SK-N-SH (cell line): ENCODE measurements at regions not wholly inside any gene's neighbourhood (a gene's known extent, or its start where the extent isn't known, plus 50 kb on each side); places are given as distances from the start of the nearest gene placed in this dataset.

Source experiments
- CTCF ChIP-seq: fragments of 200-600 bp; sonication (generic); IDR thresholded peaks from 2 replicates; pipeline ENCODE4 v1.6.1; 2017; ENCODE audit warnings: antibody characterized with exemption, mild to moderate bottlenecking, moderate library complexity
- EP300 ChIP-seq, 2 experiments: IDR thresholded peaks; 2 replicates each; pipeline versions ENCODE4 v1.4.0 to v1.6.1; 2012; ENCODE audit warnings: borderline replicate concordance in 1 of 2, low read depth in 1 of 2, low read length in 1 of 2
- EZH2phosphoT487 ChIP-seq: fragments of 200-600 bp; sonication (generic); IDR thresholded peaks from 2 replicates; pipeline ENCODE4 v1.6.1; 2017; ENCODE audit warnings: low read depth, mixed run types, mild to moderate bottlenecking, antibody characterized with exemption, moderate library complexity, borderline replicate concordance
- GABPA ChIP-seq: IDR thresholded peaks from 2 replicates; pipeline ENCODE4 v1.4.0; 2012; ENCODE audit warnings: low read depth, mild to moderate bottlenecking
- MEF2A ChIP-seq: IDR thresholded peaks from 2 replicates; pipeline ENCODE4 v1.4.0; 2012; ENCODE audit warnings: low read depth, borderline replicate concordance
- POLR2AphosphoS5 ChIP-seq: IDR thresholded peaks from 2 replicates; pipeline ENCODE4 v1.6.1; 2012; ENCODE audit warnings: low read depth, low read length
- RXRA ChIP-seq: IDR thresholded peaks from 2 replicates; pipeline ENCODE4 v1.4.0; 2012; ENCODE audit warnings: low read depth, mild to moderate bottlenecking, borderline replicate concordance
- TAF1 ChIP-seq: IDR thresholded peaks from 2 replicates; pipeline ENCODE4 v1.6.1; 2012; ENCODE audit warnings: low read depth, mild to moderate bottlenecking, low read length, moderate library complexity, borderline replicate concordance
- TCF12 ChIP-seq: IDR thresholded peaks from 2 replicates; pipeline ENCODE4 v1.4.0; 2012
- YY1 ChIP-seq: IDR thresholded peaks from 2 replicates; pipeline ENCODE4 v1.4.0; 2012; ENCODE audit warnings: low read depth, mild to moderate bottlenecking
- TF ChIP-seq, protein P1 (sequence below): fragments of 150-350 bp; IDR thresholded peaks from 2 replicates; pipeline ENCODE4 v1.6.1; 2017; ENCODE audit warnings: antibody characterized with exemption, low read length, low read depth, borderline replicate concordance
- TF ChIP-seq, protein P2 (sequence below): IDR thresholded peaks from 2 replicates; pipeline ENCODE4 v1.4.0; 2012; ENCODE audit warnings: low read depth
- TF ChIP-seq, protein P3 (sequence below): IDR thresholded peaks from 2 replicates; pipeline ENCODE4; 2012

DNA sequence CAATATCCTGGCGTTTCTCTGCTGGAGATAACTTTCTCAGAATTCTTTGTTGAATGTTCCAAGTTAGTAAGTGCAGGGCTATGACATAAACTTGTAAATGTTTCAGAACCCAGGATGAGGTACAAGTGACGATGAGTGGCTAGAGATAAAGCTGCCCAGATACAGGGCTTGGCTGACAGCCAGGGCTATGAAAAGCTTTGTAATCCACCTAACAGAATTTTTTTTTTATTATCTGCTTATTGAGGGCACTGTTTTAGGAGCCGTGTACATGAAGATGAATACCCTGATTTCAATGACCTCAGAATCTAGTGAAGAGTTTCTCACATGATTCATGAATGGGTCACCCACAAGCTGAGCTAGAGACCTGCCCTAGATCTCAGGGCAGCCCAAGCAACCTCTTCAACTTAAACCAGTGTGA is 431.4 kb downstream of the DIPK2A start:
- TF ChIP-seq CTCF (no peak), TCF12 (no peak), POLR2AphosphoS5 (no peak), EP300 (IDR thresholded peaks at IDR 0.05; ENCODE audit: borderline replicate concordance in 1 of 2, low read depth in 1 of 2, low read length in 1 of 2) (no peak), RXRA (no peak), TAF1 (no peak), GABPA (no peak), EZH2phosphoT487 (no peak), MEF2A (no peak), YY1 (no peak)
- TF ChIP-seq, protein P1, sequence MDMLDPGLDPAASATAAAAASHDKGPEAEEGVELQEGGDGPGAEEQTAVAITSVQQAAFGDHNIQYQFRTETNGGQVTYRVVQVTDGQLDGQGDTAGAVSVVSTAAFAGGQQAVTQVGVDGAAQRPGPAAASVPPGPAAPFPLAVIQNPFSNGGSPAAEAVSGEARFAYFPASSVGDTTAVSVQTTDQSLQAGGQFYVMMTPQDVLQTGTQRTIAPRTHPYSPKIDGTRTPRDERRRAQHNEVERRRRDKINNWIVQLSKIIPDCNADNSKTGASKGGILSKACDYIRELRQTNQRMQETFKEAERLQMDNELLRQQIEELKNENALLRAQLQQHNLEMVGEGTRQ = no peak
- TF ChIP-seq, protein P2, sequence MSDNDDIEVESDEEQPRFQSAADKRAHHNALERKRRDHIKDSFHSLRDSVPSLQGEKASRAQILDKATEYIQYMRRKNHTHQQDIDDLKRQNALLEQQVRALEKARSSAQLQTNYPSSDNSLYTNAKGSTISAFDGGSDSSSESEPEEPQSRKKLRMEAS = no peak
- TF ChIP-seq, protein P3, sequence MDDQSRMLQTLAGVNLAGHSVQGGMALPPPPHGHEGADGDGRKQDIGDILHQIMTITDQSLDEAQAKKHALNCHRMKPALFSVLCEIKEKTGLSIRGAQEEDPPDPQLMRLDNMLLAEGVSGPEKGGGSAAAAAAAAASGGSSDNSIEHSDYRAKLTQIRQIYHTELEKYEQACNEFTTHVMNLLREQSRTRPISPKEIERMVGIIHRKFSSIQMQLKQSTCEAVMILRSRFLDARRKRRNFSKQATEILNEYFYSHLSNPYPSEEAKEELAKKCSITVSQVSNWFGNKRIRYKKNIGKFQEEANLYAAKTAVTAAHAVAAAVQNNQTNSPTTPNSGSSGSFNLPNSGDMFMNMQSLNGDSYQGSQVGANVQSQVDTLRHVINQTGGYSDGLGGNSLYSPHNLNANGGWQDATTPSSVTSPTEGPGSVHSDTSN = no peak
